ENCODE measurements at regions not wholly inside any gene's neighbourhood (a gene's known extent, or its start where the extent isn't known, plus 50 kb on each side); places are given as distances from the start of the nearest gene placed in this dataset.

GRCh38 chr10:129253161-129253864 lies 213.7 kb upstream of the MGMT start:
- DNase-seq (ENCODE audit: low read depth) = no peak
- H3K4me3 ChIP-seq (ENCODE audit: low read length) = no peak overlapping the region
- TF ChIP-seq CTCF (IDR thresholded peaks at IDR 0.05; ENCODE audit: insufficient read depth, low read depth, low read length, missing control alignments) = no peak

- no peak for TF ChIP-seq CTCF (IDR thresholded peaks at IDR 0.05; ENCODE audit: insufficient read depth, low read depth, low read length, missing control alignments)
- no peak for DNase-seq (ENCODE audit: low read depth)
- H3K4me3 ChIP-seq (ENCODE audit: low read length) = no peak overlapping the region
Measured at GRCh38 chr10:129253865-129254179, 213.2 kb upstream of the MGMT start.

GRCh38 chr10:129258283-129258923 lies 208.6 kb upstream of the MGMT start:
- no peak for TF ChIP-seq CTCF (IDR thresholded peaks at IDR 0.05; ENCODE audit: insufficient read depth, low read depth, low read length, missing control alignments)
- DNase-seq (ENCODE audit: low read depth) = no peak

GRCh38 chr10:129259128-129259815 lies 207.8 kb upstream of the MGMT start:
- no peak for DNase-seq (ENCODE audit: low read depth)
- H3K4me3 ChIP-seq (ENCODE audit: low read length) = no peak overlapping the region
- no peak for TF ChIP-seq CTCF (IDR thresholded peaks at IDR 0.05; ENCODE audit: insufficient read depth, low read depth, low read length, missing control alignments)

More at GRCh38 chr10:129258283-129258923, 208.6 kb upstream of the MGMT start:
- H3K4me3 ChIP-seq (ENCODE audit: low read length) = no peak overlapping the region

GRCh38 chr10:129272176-129272575 lies 194.9 kb upstream of the MGMT start:
- TF ChIP-seq CTCF (IDR thresholded peaks at IDR 0.05; ENCODE audit: insufficient read depth, low read depth, low read length, missing control alignments) = no peak
- DNase-seq (ENCODE audit: low read depth) = no peak
- no peak overlapping the region for H3K4me3 ChIP-seq (ENCODE audit: low read length)

- no peak overlapping the region for H3K4me3 ChIP-seq (ENCODE audit: low read length)
- DNase-seq (ENCODE audit: low read depth) = no peak
- TF ChIP-seq CTCF (IDR thresholded peaks at IDR 0.05; ENCODE audit: insufficient read depth, low read depth, low read length, missing control alignments) = no peak
Measured at GRCh38 chr10:129272866-129273650, 194.0 kb upstream of the MGMT start.

All from epithelial cell of esophagus (primary cell).